ENCODE measurements at regions not wholly inside any gene's neighbourhood (a gene's known extent, or its start where the extent isn't known, plus 50 kb on each side); places are given as distances from the start of the nearest gene placed in this dataset.

DNA sequence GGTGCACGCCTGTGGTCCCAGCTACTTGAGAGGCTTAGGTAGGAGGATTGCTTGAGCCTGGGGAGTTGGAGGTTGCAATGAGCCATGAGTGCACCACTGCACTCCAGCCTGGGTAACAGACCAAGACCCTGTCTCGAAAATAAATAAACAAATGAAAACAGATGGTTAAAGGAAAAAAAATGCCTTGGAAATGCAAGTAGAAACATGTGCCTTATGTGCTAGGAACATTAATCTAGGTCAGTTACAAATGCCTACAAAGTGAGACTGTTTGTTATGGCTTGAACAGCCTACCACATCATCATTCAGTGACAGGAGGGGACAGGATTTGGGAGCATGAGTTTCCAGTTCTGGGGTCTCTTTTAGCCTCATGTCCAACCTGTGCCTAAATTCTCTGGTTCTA is 52.4 kb upstream of the BCAT1 start:
- CTCF ChIA-PET: no interaction called here
- Mint-ChIP-seq H3K36me3 (ENCODE audit: insufficient read depth, unreplicated experiment) (no peaks in the 10 kb centered on the region), H3K4me1 (ENCODE audit: low read depth, unreplicated experiment) (no peaks in the 10 kb centered on the region), H3K4me3 (ENCODE audit: low read depth, unreplicated experiment) (no peak overlapping the region), H3K27ac (ENCODE audit: unreplicated experiment) (no peak overlapping the region), H3K27me3 (ENCODE audit: unreplicated experiment) (peaks cover 10% of the 10 kb centered on the region), H3K9me3 (ENCODE audit: low read depth, unreplicated experiment) (no peaks in the 10 kb centered on the region)
- TF ChIP-seq, protein P1, sequence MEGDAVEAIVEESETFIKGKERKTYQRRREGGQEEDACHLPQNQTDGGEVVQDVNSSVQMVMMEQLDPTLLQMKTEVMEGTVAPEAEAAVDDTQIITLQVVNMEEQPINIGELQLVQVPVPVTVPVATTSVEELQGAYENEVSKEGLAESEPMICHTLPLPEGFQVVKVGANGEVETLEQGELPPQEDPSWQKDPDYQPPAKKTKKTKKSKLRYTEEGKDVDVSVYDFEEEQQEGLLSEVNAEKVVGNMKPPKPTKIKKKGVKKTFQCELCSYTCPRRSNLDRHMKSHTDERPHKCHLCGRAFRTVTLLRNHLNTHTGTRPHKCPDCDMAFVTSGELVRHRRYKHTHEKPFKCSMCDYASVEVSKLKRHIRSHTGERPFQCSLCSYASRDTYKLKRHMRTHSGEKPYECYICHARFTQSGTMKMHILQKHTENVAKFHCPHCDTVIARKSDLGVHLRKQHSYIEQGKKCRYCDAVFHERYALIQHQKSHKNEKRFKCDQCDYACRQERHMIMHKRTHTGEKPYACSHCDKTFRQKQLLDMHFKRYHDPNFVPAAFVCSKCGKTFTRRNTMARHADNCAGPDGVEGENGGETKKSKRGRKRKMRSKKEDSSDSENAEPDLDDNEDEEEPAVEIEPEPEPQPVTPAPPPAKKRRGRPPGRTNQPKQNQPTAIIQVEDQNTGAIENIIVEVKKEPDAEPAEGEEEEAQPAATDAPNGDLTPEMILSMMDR (IDR thresholded peaks at IDR 0.05; ENCODE audit: unreplicated experiment): no peak
- intact Hi-C loops (cut with micrococcal nuclease; ENCODE audit: unreplicated experiment): no loop called here
- DNase-seq: no peak
- BruUV-seq (replicated peaks): no TSS peak

Data from Calu3 (cell line).